Aorta (tissue), 5 donors: ENCODE measurements at regions not wholly inside any gene's neighbourhood (a gene's known extent, or its start where the extent isn't known, plus 50 kb on each side); places are given as distances from the start of the nearest gene placed in this dataset.

ENCODE experiments used
- ATAC-seq: fragments of 200-7000 bp; cut with Tn5 transposase; one replicate; pipeline ENCODE4 v1.9.1; 2022; ENCODE audit warnings: moderate library complexity; ENCODE audit not compliant: low FRiP score
- DNase-seq, 2 donors: peaks; one replicate each; pipeline ENCODE4 v3.0.0-alpha.2; 2020
- H3K27ac ChIP-seq, 2 donors: one replicate each; pipeline ENCODE4 v1.5.1; 2013; ENCODE audit warnings: low read length in 2 of 2, mild to moderate bottlenecking in 2 of 2, moderate library complexity in 2 of 2, control low read depth in 1 of 2, inconsistent platforms in 1 of 2, low read depth in 1 of 2
- H3K27me3 ChIP-seq, 2 donors: one replicate each; pipeline ENCODE4 v1.6.1; 2013; ENCODE audit warnings: control low read depth in 1 of 2, low read length in 1 of 2, mild to moderate bottlenecking in 1 of 2, moderate library complexity in 1 of 2; ENCODE audit not compliant: insufficient read depth in 2 of 2, control insufficient read depth in 1 of 2
- H3K36me3 ChIP-seq, 2 donors: one replicate each; pipeline ENCODE4 v1.6.1; 2013; ENCODE audit warnings: control low read depth in 1 of 2, low read length in 1 of 2, mild to moderate bottlenecking in 1 of 2; ENCODE audit not compliant: insufficient read depth in 2 of 2, control insufficient read depth in 1 of 2
- H3K4me1 ChIP-seq, 2 donors: one replicate each; pipeline ENCODE4 v1.6.1; 2013; ENCODE audit warnings: low read length in 2 of 2, control low read depth in 1 of 2, mild to moderate bottlenecking in 1 of 2, moderate library complexity in 1 of 2; ENCODE audit not compliant: insufficient read depth in 2 of 2, control insufficient read depth in 1 of 2
- H3K4me3 ChIP-seq, 2 donors: one replicate each; pipeline ENCODE4 v1.5.1; 2013; ENCODE audit warnings: low read length in 2 of 2, control low read depth in 1 of 2, mild to moderate bottlenecking in 1 of 2
- H3K9me3 ChIP-seq: one replicate; pipeline ENCODE4 v1.6.1; 2013; ENCODE audit warnings: mild to moderate bottlenecking, low read length; ENCODE audit not compliant: control insufficient read depth
- WGBS, 2 donors: extraction: QIAGEN DNeasy Blood & Tissue Kit; methylation state at CpG; one replicate each; pipeline ENCODE4 v1.1.7; 2013; 5-methylcytosine and 5-hydroxymethylcytosine counted together
- intact Hi-C, 2 donors: fragments of 100-400 bp; cut with DNase I; formaldehyde crosslinking; loops; one replicate each; pipeline versions ENCODE4 v1.14.2 to v1.15.0; 2022
- donor health status: healthy with polysubstance abuse.
- donor health status: Bipolar disorder and iron deficiency.
- donor health status: DM: no; HTN: no; CAD: no.
- donor health status: DM: no; HTN: no; CAD: no.
- donor health status: DM: yes; HTN: yes; CAD: no.

DNA sequence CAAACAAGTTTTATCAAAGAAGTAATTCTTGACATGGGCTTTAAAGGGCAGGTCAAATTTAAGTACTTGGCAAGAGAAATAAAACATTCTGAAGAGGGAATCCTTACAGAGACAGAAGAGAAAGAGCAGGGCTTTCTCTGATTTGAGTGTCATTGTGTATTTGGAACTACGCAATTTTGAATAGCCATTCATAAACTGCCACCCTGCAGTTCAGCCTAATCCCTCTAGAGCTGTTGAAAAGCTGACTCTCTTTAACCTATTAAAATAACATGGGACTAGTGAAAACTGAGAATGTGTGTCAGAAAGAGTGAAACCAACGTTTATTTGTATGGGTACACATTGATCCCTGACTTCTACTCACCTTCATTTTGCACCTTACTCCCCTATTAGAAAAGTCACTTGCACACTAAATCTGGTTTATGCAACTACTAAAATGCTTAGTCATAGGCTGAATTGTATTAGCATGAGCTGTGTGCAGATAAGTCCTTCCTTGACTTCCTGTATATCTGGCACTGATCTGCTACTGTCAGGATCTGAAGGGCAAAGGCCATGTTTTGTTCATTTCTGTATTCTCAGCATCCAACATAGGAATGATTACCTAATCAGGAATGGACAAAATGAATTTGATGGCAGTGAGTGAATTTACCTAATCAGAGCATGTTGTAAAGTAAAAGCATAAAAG, 458.9 kb downstream of the NOVA1 start:
- no peak for DNase-seq
- intact Hi-C loops, result no loop called here
- WGBS, 2 donors, result 27 to 38% methylated on average over 2 of the region's 2 CpGs

DNA sequence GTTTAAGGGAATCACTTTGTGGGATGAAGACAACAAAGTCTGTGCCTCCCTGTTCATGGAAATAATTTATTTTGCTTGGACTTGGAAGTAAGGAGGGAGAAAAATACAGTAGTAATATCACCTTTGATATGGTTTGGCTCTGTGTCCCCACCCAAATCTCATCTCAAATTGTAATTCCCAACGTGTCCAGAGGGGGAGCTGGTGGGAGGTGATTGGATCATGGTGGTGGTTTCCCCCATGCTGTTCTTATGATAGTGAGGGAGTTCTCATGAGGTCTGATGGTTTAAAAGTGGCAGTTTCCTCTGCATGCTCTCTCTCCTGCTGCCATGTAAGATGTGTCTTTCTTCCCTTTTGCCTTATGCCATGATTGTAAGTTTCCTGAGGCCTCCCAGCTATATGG, 460.7 kb downstream of the NOVA1 start:
- Histone ChIP-seq H3K27me3 (no peaks in the 10 kb centered on the region), H3K36me3 (no peaks in the 10 kb centered on the region), H3K27ac (no peak overlapping the region), H3K4me1 (no peaks in the 10 kb centered on the region), H3K4me3 (no peak overlapping the region), H3K9me3 (no peaks in the 10 kb centered on the region)
- 27 to 47% methylated on average over 1 of the region's 1 CpG for WGBS, 2 donors
- DNase-seq (no peak), ATAC-seq (no peak)
- intact Hi-C loops, result no loop called here

More for the DNA sequence above, 458.9 kb downstream of the NOVA1 start:
- no peaks in the 10 kb centered on the region for H3K9me3 ChIP-seq
- no peak overlapping the region for H3K4me3 ChIP-seq
- ATAC-seq, result no peak
- no peaks in the 10 kb centered on the region for H3K36me3 ChIP-seq
- H3K4me1 ChIP-seq, result no peaks in the 10 kb centered on the region
- no peaks in the 10 kb centered on the region for H3K27me3 ChIP-seq
- no peak overlapping the region for H3K27ac ChIP-seq

DNA sequence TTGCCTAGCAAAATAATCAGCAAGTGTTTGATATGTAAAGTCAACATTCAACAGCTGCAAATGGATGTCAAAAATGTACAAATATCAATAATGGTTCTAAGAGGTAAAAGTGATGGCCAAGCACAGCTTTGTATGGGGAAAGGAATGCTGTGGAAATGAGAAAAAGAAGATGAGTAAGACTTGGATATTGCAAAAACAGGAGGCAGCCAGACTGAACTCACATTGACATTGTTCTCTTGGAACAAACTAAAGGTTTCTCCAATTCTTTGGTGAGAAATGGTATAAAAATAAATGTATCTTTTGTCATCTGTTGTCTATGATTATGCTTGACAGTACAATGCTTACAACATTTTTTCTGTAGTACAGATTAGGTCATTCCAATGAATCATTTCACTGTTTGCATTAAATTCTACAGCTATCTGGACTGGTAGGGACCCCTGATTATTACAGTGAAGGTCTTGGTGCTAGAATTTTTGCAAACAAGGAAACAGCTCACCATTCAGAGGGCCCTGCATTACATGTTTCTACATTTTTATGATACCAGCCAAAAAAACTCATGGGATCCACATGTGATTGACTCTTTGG, 465.7 kb downstream of the NOVA1 start:
- no peak overlapping the region for H3K27ac ChIP-seq
- no peak overlapping the region for H3K4me3 ChIP-seq
- intact Hi-C loops, result no loop called here
- no peaks in the 10 kb centered on the region for H3K4me1 ChIP-seq
- no peaks in the 10 kb centered on the region for H3K36me3 ChIP-seq
- ATAC-seq, result no peak
- no peak for DNase-seq
- H3K27me3 ChIP-seq, result no peaks in the 10 kb centered on the region
- H3K9me3 ChIP-seq, result no peaks in the 10 kb centered on the region

DNA sequence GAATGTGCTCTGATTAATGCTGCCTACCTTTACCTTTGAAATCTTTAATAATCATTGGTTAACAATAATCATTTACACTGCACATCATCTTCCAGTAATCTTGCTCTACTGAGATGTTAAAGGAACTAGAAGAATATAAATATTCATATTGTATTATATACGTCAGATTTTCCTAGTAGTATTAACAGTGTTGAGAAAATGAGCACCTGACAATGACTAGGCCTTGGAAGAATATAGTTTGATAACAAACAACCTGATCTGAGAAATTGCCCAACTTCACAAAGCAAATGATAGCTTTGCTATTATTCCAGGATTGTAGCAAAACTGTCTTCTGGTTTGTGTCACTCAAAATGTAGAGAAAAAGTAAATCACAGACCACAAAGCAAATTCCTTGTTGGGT, 467.1 kb downstream of the NOVA1 start:
- intact Hi-C loops, result no loop called here
- DNase-seq (no peak), ATAC-seq (no peak)
- Histone ChIP-seq H3K4me3 (no peak overlapping the region), H3K36me3 (no peaks in the 10 kb centered on the region), H3K27me3 (no peaks in the 10 kb centered on the region), H3K4me1 (no peaks in the 10 kb centered on the region), H3K9me3 (no peaks in the 10 kb centered on the region), H3K27ac (no peak overlapping the region)
- 79 to 84% methylated on average over 1 of the region's 1 CpG for WGBS, 2 donors

DNA sequence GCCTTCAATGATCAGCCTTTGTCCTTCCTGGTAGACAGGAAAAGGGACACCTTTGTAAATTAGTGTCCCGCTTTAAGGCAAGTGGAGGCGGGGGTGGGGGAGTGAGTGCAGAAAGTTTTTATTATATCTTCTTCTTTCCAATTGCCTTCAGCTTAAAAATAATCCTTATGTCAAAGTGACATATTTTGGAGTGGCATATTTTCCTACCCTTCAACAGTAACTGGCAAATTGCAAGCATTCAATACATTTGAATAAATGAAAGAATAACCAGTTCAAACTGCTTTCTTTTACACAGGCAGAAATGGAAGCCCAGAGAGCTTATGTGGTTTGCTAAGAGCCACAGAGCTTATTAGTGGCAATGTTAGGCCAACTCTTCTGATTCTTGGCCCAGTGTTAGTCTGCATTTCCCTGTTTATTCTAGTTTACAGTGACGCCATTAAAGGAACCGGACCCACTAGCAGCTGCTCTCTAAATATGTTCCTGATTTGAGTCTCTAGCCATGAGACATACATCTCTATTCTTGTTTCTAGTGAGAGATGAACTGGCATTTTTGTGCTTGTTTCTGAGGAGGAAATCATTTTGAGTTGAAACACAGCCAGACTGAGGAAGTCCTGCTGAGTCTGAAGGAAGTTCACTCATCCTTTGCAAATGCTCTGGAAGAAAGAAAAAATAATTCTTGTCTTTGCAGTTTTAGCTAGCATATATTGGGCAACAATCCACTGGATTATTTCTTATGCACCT, 468.7 kb downstream of the NOVA1 start:
- no peak for DNase-seq
- Histone ChIP-seq H3K36me3 (no peaks in the 10 kb centered on the region), H3K9me3 (no peaks in the 10 kb centered on the region), H3K4me1 (no peaks in the 10 kb centered on the region), H3K27ac (no peak overlapping the region), H3K4me3 (no peak overlapping the region), H3K27me3 (no peaks in the 10 kb centered on the region)
- intact Hi-C loops, result no loop called here
- ATAC-seq, result no peak
- WGBS, 2 donors, result 63 to 66% methylated on average over 4 of the region's 4 CpGs

DNA sequence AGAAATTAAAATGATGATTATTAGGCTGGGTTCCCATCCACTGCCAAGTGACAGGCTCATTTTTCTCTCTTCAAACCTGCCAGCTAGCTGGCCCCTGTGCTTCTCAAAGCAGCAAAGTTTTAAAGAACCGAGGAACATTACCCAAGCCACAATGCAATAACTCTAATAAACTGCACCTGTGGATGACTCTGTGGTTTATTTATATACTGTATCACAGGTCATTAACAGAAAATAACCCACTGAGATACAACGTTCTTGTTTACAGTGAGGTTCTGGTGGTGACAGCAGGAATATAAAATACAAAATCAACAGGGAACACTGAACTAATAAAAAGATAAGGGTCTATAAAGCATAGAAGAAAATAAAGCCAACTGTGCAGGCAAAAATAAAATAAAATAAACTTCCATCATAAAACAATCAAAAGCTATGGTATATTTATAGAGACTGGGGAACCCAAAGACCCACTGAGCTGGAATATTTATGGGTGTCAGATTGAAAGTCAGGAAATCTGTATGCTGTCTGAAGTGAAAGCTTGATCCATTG, 472.9 kb downstream of the NOVA1 start:
- no peaks in the 10 kb centered on the region for H3K4me1 ChIP-seq
- intact Hi-C loops, result no loop called here
- no peaks in the 10 kb centered on the region for H3K27me3 ChIP-seq
- ATAC-seq (no peak), DNase-seq (no peak)
- no peaks in the 10 kb centered on the region for H3K9me3 ChIP-seq
- H3K36me3 ChIP-seq, result no peaks in the 10 kb centered on the region
- H3K27ac ChIP-seq, result no peak overlapping the region
- 25 to 26% methylated on average over 2 of the region's 2 CpGs for WGBS, 2 donors
- no peak overlapping the region for H3K4me3 ChIP-seq

DNA sequence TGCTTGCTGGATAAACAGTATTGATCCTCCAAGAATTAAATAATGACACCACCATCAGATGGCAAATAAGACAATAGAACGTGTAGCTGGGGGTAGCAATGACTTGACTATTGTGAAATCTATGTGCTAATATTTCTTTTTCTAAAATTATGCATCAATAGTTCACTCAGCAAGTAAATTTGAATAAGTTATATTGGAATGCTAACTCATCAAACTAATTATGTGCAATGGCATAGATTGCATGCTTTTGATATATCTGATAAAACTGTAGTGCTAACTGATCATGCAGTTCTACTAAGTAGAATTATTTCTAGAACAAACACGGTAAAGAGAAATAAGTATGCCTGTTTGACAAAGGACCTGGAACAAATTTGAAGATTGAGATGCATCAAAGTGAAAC, 474.4 kb downstream of the NOVA1 start:
- Histone ChIP-seq H3K27ac (no peak overlapping the region), H3K4me1 (no peaks in the 10 kb centered on the region), H3K36me3 (no peaks in the 10 kb centered on the region), H3K9me3 (no peaks in the 10 kb centered on the region), H3K27me3 (no peaks in the 10 kb centered on the region), H3K4me3 (no peak overlapping the region)
- WGBS, 2 donors, result 71 to 77% methylated on average over 2 of the region's 2 CpGs
- DNase-seq, result no peak
- intact Hi-C loops, result no loop called here
- no peak for ATAC-seq

DNA sequence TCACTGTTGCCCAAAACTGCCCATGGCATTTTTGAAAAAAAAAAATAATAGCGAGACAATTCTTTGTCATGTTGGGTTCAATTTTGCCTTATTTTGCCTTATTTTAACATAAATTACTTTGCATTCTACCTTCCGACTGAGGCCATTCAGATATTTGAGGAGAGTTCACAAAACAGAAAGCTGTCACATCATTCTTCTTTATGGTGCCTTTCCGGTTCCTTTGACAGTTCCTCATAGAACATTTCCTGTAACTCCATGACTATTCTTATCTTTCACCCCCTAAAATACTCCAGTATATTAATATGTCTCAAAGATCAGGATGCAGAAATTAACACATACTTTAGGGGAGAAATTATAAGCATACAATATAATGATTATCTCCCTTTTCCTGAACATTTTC, 476.7 kb downstream of the NOVA1 start:
- WGBS, 2 donors, result 36 to 53% methylated on average over 3 of the region's 3 CpGs
- Histone ChIP-seq H3K9me3 (no peaks in the 10 kb centered on the region), H3K27me3 (no peaks in the 10 kb centered on the region), H3K36me3 (no peaks in the 10 kb centered on the region), H3K27ac (no peak overlapping the region), H3K4me1 (no peaks in the 10 kb centered on the region), H3K4me3 (no peak overlapping the region)
- ATAC-seq (no peak), DNase-seq (no peak)
- intact Hi-C loops, result no loop called here
